HEK293 (cell line): ENCODE measurements at regions not wholly inside any gene's neighbourhood (a gene's known extent, or its start where the extent isn't known, plus 50 kb on each side); places are given as distances from the start of the nearest gene placed in this dataset.

Experiments
- CTCF ChIP-seq: fragments of 450-650 bp; formaldehyde crosslinking; IDR thresholded peaks from 2 replicates; pipeline ENCODE4 v1.5.1; 2016; ENCODE audit warnings: missing biosample characterization, missing genetic modification characterization
- REST ChIP-seq: fragments of 450-650 bp; formaldehyde crosslinking; IDR thresholded peaks from 2 replicates; pipeline ENCODE4 v1.5.1; 2016; ENCODE audit warnings: missing biosample characterization, missing genetic modification characterization
- SALL2 ChIP-seq: fragments of 450-650 bp; formaldehyde crosslinking; IDR thresholded peaks from 2 replicates; pipeline ENCODE4 v1.5.0; 2017; ENCODE audit warnings: missing biosample characterization, mild to moderate bottlenecking, missing genetic modification characterization, borderline replicate concordance
- ZNF324 ChIP-seq: fragments of 450-650 bp; formaldehyde crosslinking; IDR thresholded peaks from 2 replicates; pipeline ENCODE4 v1.5.1; 2016; ENCODE audit warnings: missing biosample characterization, missing genetic modification characterization
- ZNF670 ChIP-seq: fragments of 450-650 bp; formaldehyde crosslinking; IDR thresholded peaks from 2 replicates; pipeline ENCODE4 v1.5.1; 2016; ENCODE audit warnings: missing biosample characterization, missing genetic modification characterization, low read depth

GRCh38 chr17:74072340-74072739 is 131.1 kb upstream of the RPL38 start:
- TF ChIP-seq ZNF670 (tag by site-specific recombination) (no peak), ZNF324 (no peak), REST (tag by site-specific recombination) (no peak), CTCF (tag by site-specific recombination) (no peak), SALL2 (tag by site-specific recombination) (no peak)
